ENCODE measurements at regions not wholly inside any gene's neighbourhood (a gene's known extent, or its start where the extent isn't known, plus 50 kb on each side); places are given as distances from the start of the nearest gene placed in this dataset.

DNA sequence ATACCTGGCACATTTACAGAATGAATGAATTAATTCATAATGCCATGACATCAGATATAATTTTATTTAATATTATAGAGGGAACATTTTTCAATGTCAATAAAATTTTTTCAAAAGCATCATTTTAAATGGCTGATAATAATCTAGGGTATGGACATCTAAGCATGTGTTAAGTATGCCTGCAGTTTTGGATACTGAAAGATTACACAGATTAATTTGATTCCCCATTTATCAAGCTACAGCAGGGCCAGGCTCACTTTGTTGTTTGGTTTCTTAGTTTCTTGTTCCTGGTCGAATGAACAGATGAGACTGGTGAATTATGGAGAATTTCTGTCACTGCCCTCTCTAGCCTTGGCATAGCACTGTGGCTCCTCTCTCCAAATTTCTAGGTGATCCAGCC lies 72.4 kb upstream of the E2F8 start:
- H3K4me3 ChIP-seq (ENCODE audit: low read length in 2 of 2): no peak overlapping the region
- H3K4me1 ChIP-seq (ENCODE audit: control insufficient read depth in 2 of 2, insufficient read depth in 2 of 2, low read length in 2 of 2): peaks cover 0 to 4% of the 10 kb centered on the region in 2 donors
- no peak overlapping the region for H3K27ac ChIP-seq (ENCODE audit: low read depth in 2 of 2, low read length in 2 of 2)
- no peaks in the 10 kb centered on the region for H3K27me3 ChIP-seq (ENCODE audit: control insufficient read depth in 2 of 2, insufficient read depth in 2 of 2, low read length in 2 of 2)
- H3K9me3 ChIP-seq (ENCODE audit: control insufficient read depth in 2 of 2, low read length in 2 of 2): no peaks in the 10 kb centered on the region
- H3K9ac ChIP-seq (ENCODE audit: low read depth in 1 of 2, low read length in 2 of 2): no peak overlapping the region
- H3K36me3 ChIP-seq (ENCODE audit: control insufficient read depth in 2 of 2, insufficient read depth in 2 of 2, low read length in 2 of 2): no peaks in the 10 kb centered on the region

- H3K9me3 ChIP-seq (ENCODE audit: control insufficient read depth in 2 of 2, low read length in 2 of 2): no peaks in the 10 kb centered on the region
- no peaks in the 10 kb centered on the region for H3K27me3 ChIP-seq (ENCODE audit: control insufficient read depth in 2 of 2, insufficient read depth in 2 of 2, low read length in 2 of 2)
These were observed 70.7 kb upstream of the E2F8 start for GRCh38 chr11:19311308-19312030.

GRCh38 chr11:19307498-19307897 lies 66.8 kb upstream of the E2F8 start:
- H3K4me1 ChIP-seq (ENCODE audit: control insufficient read depth in 2 of 2, insufficient read depth in 2 of 2, low read length in 2 of 2): peaks cover 6 to 10% of the 10 kb centered on the region in 2 donors
- H3K4me3 ChIP-seq (ENCODE audit: low read length in 2 of 2): no peak overlapping the region
- H3K9ac ChIP-seq (ENCODE audit: low read depth in 1 of 2, low read length in 2 of 2): no peak overlapping the region
- no peak overlapping the region for H3K27ac ChIP-seq (ENCODE audit: low read depth in 2 of 2, low read length in 2 of 2)
- H3K27me3 ChIP-seq (ENCODE audit: control insufficient read depth in 2 of 2, insufficient read depth in 2 of 2, low read length in 2 of 2): no peaks in the 10 kb centered on the region
- no peaks in the 10 kb centered on the region for H3K9me3 ChIP-seq (ENCODE audit: control insufficient read depth in 2 of 2, low read length in 2 of 2)
- H3K36me3 ChIP-seq (ENCODE audit: control insufficient read depth in 2 of 2, insufficient read depth in 2 of 2, low read length in 2 of 2): no peaks in the 10 kb centered on the region

More at GRCh38 chr11:19311308-19312030, 70.7 kb upstream of the E2F8 start:
- Histone ChIP-seq H3K27ac (ENCODE audit: low read depth in 2 of 2, low read length in 2 of 2) (no peak overlapping the region), H3K4me3 (ENCODE audit: low read length in 2 of 2) (no peak overlapping the region), H3K4me1 (ENCODE audit: control insufficient read depth in 2 of 2, insufficient read depth in 2 of 2, low read length in 2 of 2) (peaks cover 5 to 7% of the 10 kb centered on the region in 2 donors), H3K36me3 (ENCODE audit: control insufficient read depth in 2 of 2, insufficient read depth in 2 of 2, low read length in 2 of 2) (no peaks in the 10 kb centered on the region), H3K9ac (ENCODE audit: low read depth in 1 of 2, low read length in 2 of 2) (no peak overlapping the region)

GRCh38 chr11:19306179-19306944 lies 65.6 kb upstream of the E2F8 start:
- Histone ChIP-seq H3K27me3 (ENCODE audit: control insufficient read depth in 2 of 2, insufficient read depth in 2 of 2, low read length in 2 of 2) (no peaks in the 10 kb centered on the region), H3K27ac (ENCODE audit: low read depth in 2 of 2, low read length in 2 of 2) (no peak overlapping the region), H3K4me3 (ENCODE audit: low read length in 2 of 2) (no peak overlapping the region), H3K36me3 (ENCODE audit: control insufficient read depth in 2 of 2, insufficient read depth in 2 of 2, low read length in 2 of 2) (no peaks in the 10 kb centered on the region), H3K9me3 (ENCODE audit: control insufficient read depth in 2 of 2, low read length in 2 of 2) (no peaks in the 10 kb centered on the region), H3K9ac (ENCODE audit: low read depth in 1 of 2, low read length in 2 of 2) (no peak overlapping the region), H3K4me1 (ENCODE audit: control insufficient read depth in 2 of 2, insufficient read depth in 2 of 2, low read length in 2 of 2) (peaks cover 6% of the 10 kb centered on the region in 2 donors)

DNA sequence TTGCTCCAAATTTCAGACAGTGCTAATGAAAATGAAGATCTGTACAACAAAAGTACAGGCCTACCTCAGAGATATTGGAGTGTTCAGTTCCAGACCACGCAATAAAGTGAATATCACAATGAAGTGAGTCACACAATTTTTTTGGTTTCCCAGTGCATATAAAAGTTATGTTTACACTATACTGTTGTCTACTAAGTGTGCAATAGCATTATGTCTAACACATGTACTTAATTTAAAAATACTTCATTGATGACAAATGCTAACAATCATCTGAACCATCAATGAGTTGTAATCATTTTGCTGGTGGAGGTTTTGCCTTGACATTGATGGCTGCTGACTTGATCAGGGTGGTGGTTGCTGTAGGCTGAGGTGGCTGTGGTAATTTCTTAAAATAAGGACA lies 60.6 kb upstream of the E2F8 start:
- Histone ChIP-seq H3K9ac (ENCODE audit: low read depth in 1 of 2, low read length in 2 of 2) (no peak overlapping the region), H3K4me1 (ENCODE audit: control insufficient read depth in 2 of 2, insufficient read depth in 2 of 2, low read length in 2 of 2) (peaks cover under 1 to 3% of the 10 kb centered on the region in 2 donors), H3K4me3 (ENCODE audit: low read length in 2 of 2) (no peak overlapping the region), H3K9me3 (ENCODE audit: control insufficient read depth in 2 of 2, low read length in 2 of 2) (no peaks in the 10 kb centered on the region), H3K27ac (ENCODE audit: low read depth in 2 of 2, low read length in 2 of 2) (no peak overlapping the region), H3K27me3 (ENCODE audit: control insufficient read depth in 2 of 2, insufficient read depth in 2 of 2, low read length in 2 of 2) (no peaks in the 10 kb centered on the region), H3K36me3 (ENCODE audit: control insufficient read depth in 2 of 2, insufficient read depth in 2 of 2, low read length in 2 of 2) (no peaks in the 10 kb centered on the region)

DNA sequence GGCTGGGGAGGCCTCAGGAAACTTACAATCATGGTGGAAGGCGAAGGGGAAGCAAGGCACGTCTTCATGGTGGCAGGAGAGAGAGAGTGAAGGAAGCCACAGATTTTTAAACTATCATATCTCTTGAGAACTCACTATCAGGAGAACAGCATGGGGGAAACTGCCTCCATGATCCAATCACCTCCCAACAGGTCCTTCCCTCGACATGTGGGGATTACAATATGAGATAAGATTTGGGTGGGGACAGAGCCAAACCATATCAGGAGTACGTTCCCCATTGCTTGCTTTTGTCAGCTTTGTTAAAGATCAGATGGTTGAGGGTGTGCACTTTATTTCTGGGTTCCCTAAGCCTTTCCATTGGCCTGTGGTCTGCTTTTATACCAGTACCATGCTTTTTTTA lies 53.7 kb upstream of the E2F8 start:
- no peak overlapping the region for H3K9ac ChIP-seq (ENCODE audit: low read depth in 1 of 2, low read length in 2 of 2)
- no peaks in the 10 kb centered on the region for H3K36me3 ChIP-seq (ENCODE audit: control insufficient read depth in 2 of 2, insufficient read depth in 2 of 2, low read length in 2 of 2)
- no peaks in the 10 kb centered on the region for H3K27me3 ChIP-seq (ENCODE audit: control insufficient read depth in 2 of 2, insufficient read depth in 2 of 2, low read length in 2 of 2)
- no peaks in the 10 kb centered on the region for H3K4me1 ChIP-seq (ENCODE audit: control insufficient read depth in 2 of 2, insufficient read depth in 2 of 2, low read length in 2 of 2)
- H3K27ac ChIP-seq (ENCODE audit: low read depth in 2 of 2, low read length in 2 of 2): no peak overlapping the region
- no peak overlapping the region for H3K4me3 ChIP-seq (ENCODE audit: low read length in 2 of 2)
- no peaks in the 10 kb centered on the region for H3K9me3 ChIP-seq (ENCODE audit: control insufficient read depth in 2 of 2, low read length in 2 of 2)

DNA sequence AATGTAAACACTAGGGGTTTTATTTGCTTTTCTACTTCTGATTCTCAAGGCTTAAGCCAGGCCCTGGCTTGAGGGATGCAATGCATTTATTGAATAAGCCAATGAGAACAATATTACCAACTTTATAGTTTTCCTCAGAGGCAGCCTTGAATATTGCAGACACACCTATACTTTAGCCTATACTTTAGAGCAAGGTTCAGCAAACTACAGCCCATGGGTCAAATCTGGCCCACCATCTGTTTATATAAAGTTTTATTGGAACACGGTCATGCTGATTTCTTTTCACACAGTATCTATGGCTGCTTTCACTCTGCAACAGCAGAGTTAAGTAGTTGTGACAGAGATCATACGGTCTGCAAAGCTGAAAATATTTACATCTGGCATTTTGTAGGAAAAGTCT lies 50.3 kb upstream of the E2F8 start:
- Histone ChIP-seq H3K27me3 (ENCODE audit: control insufficient read depth in 2 of 2, insufficient read depth in 2 of 2, low read length in 2 of 2) (no peaks in the 10 kb centered on the region), H3K36me3 (ENCODE audit: control insufficient read depth in 2 of 2, insufficient read depth in 2 of 2, low read length in 2 of 2) (no peaks in the 10 kb centered on the region), H3K9me3 (ENCODE audit: control insufficient read depth in 2 of 2, low read length in 2 of 2) (no peaks in the 10 kb centered on the region), H3K9ac (ENCODE audit: low read depth in 1 of 2, low read length in 2 of 2) (no peak overlapping the region), H3K27ac (ENCODE audit: low read depth in 2 of 2, low read length in 2 of 2) (no peak overlapping the region), H3K4me1 (ENCODE audit: control insufficient read depth in 2 of 2, insufficient read depth in 2 of 2, low read length in 2 of 2) (no peaks in the 10 kb centered on the region), H3K4me3 (ENCODE audit: low read length in 2 of 2) (no peak overlapping the region)
